GM18873 (cell line): ENCODE measurements at regions not wholly inside any gene's neighbourhood (a gene's known extent, or its start where the extent isn't known, plus 50 kb on each side); places are given as distances from the start of the nearest gene placed in this dataset.

Source experiments
- ATAC-seq: cut with Tn5 transposase; IDR thresholded peaks from one replicate; pipeline ENCODE4 v1.9.1; 2021; ENCODE audit warnings: mild to moderate bottlenecking, moderate library complexity, moderate number of reproducible peaks; ENCODE audit not compliant: unreplicated experiment, low FRiP score

DNA sequence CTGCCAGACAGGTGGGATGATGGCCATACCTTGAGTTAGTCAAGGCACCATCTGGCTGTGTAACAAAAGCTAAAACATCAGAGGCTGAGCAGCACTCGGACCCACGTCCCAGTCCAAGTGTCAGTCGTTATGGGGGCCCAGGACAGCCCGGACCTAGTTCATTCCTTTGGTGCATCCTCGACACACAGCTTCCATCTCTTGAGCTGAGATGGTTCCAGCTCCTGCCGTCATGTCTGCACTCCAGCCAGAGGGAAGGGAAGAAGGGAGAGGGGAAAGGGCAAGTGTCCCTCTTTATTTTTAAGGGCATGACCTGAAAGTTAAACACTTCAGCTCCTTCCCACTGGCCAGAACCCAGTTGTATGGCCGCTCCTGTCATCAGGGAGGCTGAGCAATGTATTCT is 218.0 kb downstream of the SEC14L1 start:
- no peak for ATAC-seq

GRCh38 chr17:77359236-77359635 is 218.5 kb downstream of the SEC14L1 start:
- ATAC-seq, result no peak

DNA sequence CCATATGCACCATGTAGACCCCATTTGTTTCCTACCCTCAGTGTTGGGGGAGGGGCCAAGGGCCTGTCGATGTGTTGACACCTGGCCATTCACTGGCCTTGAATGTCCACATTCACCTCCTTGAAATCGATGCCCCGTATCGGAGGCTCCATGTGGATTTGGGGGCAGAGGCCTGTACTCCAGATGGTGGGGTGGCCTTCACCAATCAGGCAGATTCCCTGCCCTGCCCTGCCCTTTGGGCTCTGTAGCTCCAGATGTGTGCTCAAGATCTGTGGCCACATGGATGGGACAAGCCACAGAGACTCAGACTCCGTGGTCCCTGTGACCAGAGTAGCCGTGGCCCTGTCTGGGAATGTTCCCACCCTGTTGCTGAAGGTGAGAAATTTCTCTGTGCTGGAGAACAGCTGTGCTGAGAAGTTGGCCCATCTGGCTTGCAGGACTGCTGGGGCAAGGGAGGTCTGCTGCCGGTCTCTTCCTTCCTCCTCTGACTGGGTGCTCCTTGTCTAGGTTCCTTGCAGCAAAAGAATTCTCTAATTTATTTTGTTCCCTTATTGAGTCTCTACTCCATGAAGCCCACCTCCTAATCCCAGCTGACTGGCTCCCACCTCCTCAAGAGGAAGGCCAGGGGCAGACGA is 221.3 kb downstream of the SEC14L1 start:
- no peak for ATAC-seq

- ATAC-seq, result no peak
Measured at GRCh38 chr17:77363821-77364361, 223.1 kb downstream of the SEC14L1 start.

- ATAC-seq, result no peak
Measured at GRCh38 chr17:77364381-77364911, 223.7 kb downstream of the SEC14L1 start.

- no peak for ATAC-seq
Measured at GRCh38 chr17:77364941-77365583, 224.3 kb downstream of the SEC14L1 start.

DNA sequence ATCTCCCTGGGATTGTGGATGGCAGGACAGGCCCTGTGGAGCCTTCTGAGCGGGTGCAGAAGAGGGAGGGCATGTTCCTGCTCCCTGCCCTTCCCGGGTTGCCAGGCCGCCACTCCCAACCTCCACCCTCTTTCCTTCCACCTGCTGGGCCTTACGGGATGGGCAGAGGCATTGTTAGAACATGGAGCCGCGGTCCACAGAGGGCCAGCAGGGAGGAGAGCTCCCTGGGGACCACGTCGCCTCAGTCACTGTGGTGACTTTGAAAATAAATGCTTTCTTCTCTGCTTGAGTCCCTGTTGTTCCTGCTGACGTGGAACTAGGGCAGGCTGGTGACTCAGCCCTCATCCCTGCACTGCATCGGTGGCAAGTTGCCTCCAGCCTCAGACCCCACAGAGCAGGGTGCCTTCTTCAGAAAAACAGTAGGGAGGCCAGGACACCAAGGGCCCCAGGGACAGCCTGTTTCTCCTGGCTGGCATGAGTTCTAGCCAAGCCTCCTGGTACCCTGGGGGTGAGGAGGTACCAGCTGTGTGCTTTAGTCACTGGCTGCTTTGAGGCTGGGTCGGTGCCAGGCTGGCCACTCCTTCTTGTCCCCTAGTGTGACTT is 224.9 kb downstream of the SEC14L1 start:
- no peak for ATAC-seq

- ATAC-seq, result no peak
Measured at GRCh38 chr17:77366206-77366557, 225.4 kb downstream of the SEC14L1 start.

DNA sequence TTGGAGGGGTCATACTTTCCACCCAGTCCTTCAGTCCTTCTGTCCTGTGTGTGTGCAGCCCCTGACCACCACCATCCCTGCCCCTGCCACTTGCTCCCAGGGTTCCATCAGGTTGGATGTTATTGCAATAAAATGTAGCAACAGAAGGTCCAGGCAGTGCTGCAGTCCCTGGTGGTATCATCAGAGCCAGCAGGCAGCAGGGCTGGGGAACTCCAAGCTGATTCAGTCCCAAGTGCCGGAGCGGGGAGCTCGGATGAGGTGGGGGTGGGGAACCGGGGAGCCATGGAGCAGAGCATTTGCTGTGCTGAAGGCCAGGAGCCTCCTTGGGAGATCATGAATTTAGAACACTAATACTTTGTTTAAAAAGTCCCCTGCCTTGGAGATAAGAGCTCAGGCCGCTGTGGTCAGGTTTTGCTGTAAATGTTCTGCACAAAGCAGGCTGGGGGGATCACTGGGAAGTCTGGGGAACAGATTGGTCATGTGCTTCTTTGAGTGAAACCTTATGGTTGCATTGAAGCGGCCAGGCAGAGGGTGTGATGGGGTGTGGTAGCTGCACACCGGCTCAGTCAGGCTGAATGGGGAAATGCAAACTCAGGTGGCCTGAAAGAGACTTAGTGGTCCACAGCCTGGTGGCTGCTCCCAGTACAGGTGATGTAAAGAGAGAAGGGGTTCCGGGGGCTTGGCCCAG is 225.9 kb downstream of the SEC14L1 start:
- no peak for ATAC-seq

- no peak for ATAC-seq
Measured at GRCh38 chr17:77369544-77369971, 228.8 kb downstream of the SEC14L1 start.

DNA sequence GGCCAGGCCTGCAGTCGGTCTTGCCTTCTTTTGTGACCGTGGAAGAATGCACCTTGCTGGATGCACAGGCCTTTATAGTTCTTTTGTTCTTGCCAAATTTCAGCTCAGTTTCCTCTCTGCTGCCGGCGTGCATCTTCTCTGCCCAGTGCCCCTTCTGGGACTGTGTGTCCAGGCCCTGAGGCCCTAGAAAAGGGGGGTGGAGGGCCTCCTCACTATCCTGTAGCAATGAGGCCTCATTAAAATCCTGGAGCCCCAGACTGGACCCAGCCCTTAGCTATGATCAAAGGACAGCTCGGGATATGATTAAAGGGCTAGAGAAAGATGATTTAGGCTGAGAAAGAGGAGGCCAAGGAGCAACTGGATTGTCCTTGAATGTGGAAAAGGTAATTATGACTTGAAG is 229.8 kb downstream of the SEC14L1 start:
- no peak for ATAC-seq

- ATAC-seq, result no peak
Measured at GRCh38 chr17:77371117-77371887, 230.5 kb downstream of the SEC14L1 start.

GRCh38 chr17:77371888-77372443 is 231.2 kb downstream of the SEC14L1 start:
- ATAC-seq, result no peak

DNA sequence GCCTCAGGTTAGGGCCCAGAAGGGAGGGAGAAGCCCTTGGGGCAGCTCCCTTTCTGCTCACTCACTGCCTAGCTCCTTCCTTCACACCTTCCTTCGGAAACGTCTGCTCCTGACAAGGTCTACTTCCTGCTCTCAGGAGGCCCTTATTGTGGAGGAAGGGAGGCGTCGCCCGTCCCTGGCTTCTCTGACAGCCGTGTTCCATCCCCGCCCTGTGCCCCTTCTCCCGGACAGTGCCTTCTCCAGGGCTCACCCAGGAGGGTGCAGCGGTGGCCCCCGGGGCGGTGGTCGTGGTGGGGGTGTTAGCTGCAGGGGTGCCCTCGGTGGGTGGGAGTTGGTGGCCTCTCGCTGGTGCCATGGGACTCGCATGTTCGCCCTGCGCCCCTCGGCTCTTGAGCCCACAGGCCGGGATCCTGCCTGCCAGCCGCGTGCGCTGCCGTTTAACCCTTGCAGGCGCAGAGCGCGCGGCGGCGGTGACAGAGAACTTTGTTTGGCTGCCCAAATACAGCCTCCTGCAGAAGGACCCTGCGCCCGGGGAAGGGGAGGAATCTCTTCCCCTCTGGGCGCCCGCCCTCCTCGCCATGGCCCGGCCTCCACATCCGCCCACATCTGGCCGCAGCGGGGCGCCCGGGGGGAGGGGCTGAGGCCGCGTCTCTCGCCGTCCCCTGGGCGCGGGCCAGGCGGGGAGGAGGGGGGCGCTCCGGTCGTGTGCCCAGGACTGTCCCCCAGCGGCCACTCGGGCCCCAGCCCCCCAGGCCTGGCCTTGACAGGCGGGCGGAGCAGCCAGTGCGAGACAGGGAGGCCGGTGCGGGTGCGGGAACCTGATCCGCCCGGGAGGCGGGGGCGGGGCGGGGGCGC is 231.9 kb downstream of the SEC14L1 start:
- ATAC-seq, result no peak

GRCh38 chr17:77373299-77374169 is 232.8 kb downstream of the SEC14L1 start:
- no peak for ATAC-seq

- no peak for ATAC-seq
Measured at GRCh38 chr17:77374170-77374936, 233.6 kb downstream of the SEC14L1 start.
